Neural cell (in vitro differentiated cells): ENCODE measurements at regions not wholly inside any gene's neighbourhood (a gene's known extent, or its start where the extent isn't known, plus 50 kb on each side); places are given as distances from the start of the nearest gene placed in this dataset.
"Not testable (repeated sequence)": the region's sequence is repeated elsewhere in the genome, so short reads cannot be mapped to it uniquely, and the experiment has no call there.

Experiments used
- CTCF ChIP-seq: fragments of 450-650 bp; IDR thresholded peaks from 2 replicates; pipeline ENCODE4 v1.5.1; 2014; ENCODE audit warnings: antibody characterized with exemption, mild to moderate bottlenecking, moderate library complexity; ENCODE audit not compliant: poor library complexity, severe bottlenecking
- EP300 ChIP-seq: fragments of 450-650 bp; conservative IDR thresholded peaks from 2 replicates; pipeline ENCODE4 v1.6.1; 2014; ENCODE audit warnings: antibody characterized with exemption, mild to moderate bottlenecking, moderate library complexity; ENCODE audit not compliant: poor library complexity, severe bottlenecking
- EZH2 ChIP-seq: fragments of 200-600, 300-800 bp; shearing (Covaris generic), sonication (generic); IDR thresholded peaks from 2 replicates; pipeline ENCODE4 v1.6.1; 2014; ENCODE audit warnings: antibody characterized with exemption, low read length, borderline replicate concordance, mild to moderate bottlenecking; ENCODE audit not compliant: insufficient read depth, poor library complexity, severe bottlenecking
- MXI1 ChIP-seq: fragments of 450-650 bp; conservative IDR thresholded peaks from 2 replicates; pipeline ENCODE4 v1.6.1; 2014; ENCODE audit warnings: antibody characterized with exemption, mild to moderate bottlenecking; ENCODE audit not compliant: poor library complexity, severe bottlenecking
- POLR2AphosphoS5 ChIP-seq: IDR thresholded peaks from 2 replicates; pipeline ENCODE4 v1.6.1; 2012
- RAD21 ChIP-seq: fragments of 450-650 bp; conservative IDR thresholded peaks from 2 replicates; pipeline ENCODE4 v1.6.1; 2014; ENCODE audit warnings: antibody characterized with exemption, mild to moderate bottlenecking, moderate library complexity
- TAF1 ChIP-seq: IDR thresholded peaks from 2 replicates; pipeline ENCODE4 v1.6.1; 2012; ENCODE audit warnings: low read depth

- not testable (repeated sequence) for TF ChIP-seq CTCF, EZH2, TAF1, RAD21, EP300, MXI1, POLR2AphosphoS5
These were observed 123.9 kb upstream of the MEOX2 start for GRCh38 chr7:15810383-15810782.
